IPS-18c (cell line): ENCODE measurements at regions not wholly inside any gene's neighbourhood (a gene's known extent, or its start where the extent isn't known, plus 50 kb on each side); places are given as distances from the start of the nearest gene placed in this dataset.

Experiments used
- H3K4me3 ChIP-seq: 2 replicates; pipeline ENCODE4 v1.7.0; 2013; ENCODE audit warnings: low read depth, mild to moderate bottlenecking, low read length, moderate library complexity; ENCODE audit not compliant: insufficient read depth
- H3K9me3 ChIP-seq: one replicate; pipeline ENCODE4 v1.6.1; 2013; ENCODE audit warnings: mild to moderate bottlenecking, low read length, moderate library complexity; ENCODE audit not compliant: control insufficient read depth, insufficient read depth

DNA sequence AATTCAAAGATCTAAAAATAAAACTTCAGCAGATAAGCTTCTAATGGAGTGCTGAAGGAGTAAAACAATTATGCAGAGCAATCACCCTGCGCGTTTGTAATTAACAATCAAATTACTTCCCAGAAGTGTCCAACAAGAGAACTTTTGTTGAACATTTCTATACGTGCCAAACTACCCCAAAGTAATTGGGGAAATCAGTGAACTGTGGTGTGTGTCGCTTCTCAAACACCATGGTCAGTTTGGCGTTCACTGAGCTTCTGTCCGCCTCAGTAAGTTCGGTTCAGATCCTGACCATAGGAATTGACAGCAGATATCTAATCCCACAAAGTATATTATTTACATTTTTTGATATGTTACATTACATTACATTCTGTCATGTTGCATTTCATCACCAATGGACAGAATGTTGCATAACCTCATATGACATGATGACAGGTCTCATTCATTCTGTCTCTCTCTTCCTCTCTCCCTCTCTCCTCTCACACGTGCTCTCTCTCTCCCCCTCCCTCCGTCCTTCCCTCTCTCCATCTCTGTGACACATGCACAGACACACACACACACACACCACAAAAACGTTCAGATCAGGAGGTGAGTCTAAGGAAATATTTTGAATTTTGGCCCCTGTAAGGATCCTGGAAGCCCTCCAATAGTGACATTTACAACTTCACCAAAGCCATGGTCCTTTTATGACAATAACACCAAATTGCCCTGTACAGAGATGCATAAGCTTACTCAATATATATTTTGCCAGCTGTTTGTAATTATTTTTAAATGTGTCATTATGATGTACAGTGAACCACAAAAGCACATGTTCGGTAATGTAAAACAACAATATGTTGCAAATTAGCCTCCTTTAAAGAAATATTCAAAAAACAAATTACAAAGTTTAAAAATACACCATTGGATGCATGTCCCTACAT, 269.2 kb downstream of the FIGN start:
- Histone ChIP-seq H3K9me3 (no peaks in the 10 kb centered on the region), H3K4me3 (no peak overlapping the region)

DNA sequence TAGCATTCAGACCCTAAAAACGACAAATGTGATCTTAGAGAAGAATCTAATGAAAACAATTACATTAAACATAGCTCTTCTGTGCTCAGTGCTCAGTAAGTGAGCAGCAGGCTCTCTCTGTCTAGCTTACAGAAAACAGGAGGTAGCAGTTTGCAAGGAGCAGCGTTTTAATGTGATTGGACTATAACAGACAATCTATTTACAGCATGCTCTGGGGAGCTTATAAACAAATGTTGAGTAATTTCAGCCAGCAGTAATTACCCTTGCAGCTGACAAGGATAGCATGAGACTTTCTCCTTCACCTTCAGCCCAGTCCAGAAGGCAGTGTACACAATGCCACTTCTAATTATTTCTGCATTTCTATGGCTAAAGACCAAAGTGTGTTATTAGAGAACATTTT, 270.4 kb downstream of the FIGN start:
- Histone ChIP-seq H3K9me3 (no peaks in the 10 kb centered on the region), H3K4me3 (no peak overlapping the region)

DNA sequence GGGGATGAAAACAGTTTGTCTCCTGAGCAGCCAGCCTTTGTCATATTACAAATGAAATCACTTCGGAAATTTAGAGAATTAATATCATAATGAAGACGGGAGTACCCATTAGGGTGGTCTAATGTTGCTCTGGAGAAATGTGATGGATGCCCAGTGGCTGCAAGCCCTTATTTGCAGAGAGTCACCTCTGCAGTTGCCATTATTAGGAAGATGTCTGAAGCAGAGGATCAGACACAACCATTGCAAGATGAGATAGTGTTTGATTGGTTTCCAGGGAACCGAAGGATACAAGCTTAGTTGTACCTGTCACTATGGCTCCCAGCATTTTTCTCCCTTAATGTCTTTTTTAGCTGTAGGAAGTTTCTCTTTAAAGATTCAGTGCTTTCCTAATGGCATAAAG, 272.4 kb downstream of the FIGN start:
- H3K4me3 ChIP-seq, result no peak overlapping the region
- H3K9me3 ChIP-seq, result no peaks in the 10 kb centered on the region

DNA sequence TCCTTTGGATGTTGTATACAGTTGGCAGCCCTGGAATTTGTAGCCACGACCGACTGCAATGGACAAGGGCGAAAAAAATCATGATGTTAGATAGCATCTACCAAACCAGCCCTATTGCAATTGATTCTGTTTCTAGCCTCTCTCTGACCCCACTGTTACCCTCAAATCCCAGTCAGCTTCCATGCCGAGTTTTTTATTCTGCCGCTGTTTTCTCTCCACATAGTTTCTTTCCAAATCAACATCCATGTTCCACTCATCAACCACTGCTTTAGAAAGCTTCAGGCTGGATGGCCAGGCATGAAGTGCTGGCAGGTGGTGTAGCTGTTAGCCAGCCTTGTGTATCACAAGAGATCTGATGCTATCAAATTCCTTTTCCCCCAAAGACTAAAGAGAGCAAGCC, 272.8 kb downstream of the FIGN start:
- no peak overlapping the region for H3K4me3 ChIP-seq
- no peaks in the 10 kb centered on the region for H3K9me3 ChIP-seq

DNA sequence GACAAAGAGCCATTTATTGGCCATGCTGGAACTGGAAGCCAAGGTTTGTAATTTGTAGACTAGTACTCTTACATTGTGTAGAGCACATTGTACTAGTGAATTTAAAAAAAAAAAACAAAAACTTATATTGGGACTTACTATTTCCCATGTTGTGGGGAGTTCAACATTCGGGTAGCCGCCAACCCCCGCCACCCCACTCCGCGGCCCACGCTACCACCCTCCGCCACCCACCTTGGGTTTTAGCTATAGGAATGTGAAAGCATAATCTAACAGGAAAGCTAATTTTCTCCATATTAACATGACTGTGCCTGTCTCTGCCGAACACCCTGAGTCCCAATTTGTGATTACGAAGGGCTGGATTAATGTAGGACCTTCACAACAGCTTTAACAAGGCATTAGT, 275.8 kb downstream of the FIGN start:
- no peak overlapping the region for H3K4me3 ChIP-seq
- H3K9me3 ChIP-seq, result no peaks in the 10 kb centered on the region

DNA sequence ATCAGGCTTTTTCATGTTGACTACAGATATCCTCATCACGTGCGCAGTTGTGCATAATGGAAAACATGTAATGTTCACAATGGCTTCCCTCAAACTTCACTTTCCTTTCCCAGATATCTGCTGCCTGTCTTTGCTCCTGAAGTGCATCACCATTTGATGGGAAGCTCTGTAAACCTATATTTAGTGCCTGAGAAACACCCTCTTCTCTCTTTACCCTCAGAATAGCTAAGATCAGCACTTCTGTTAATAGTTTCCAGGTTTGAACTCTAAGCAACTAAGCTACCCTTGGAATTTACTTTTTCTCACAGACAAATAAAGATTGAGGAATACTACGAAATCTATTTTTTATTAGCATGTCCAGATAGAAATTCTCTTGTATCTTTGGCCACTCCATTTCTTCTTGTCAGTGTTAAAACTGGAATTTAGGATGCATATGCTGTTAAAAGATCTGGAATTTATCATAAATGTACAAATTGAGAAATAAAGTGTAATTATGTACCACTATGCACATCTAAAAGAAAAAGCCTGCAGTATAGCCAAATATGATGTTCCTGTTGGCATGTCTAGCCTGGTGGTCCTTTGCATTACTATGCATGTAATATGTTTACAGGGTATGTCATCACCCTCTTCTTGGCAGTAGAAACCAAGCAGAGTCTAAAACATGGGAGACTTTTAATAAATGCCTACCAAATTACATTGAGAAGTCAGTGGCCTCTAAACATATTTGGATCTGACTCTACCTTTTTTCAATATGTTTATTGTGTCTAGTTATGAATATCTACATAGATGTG, 278.7 kb downstream of the FIGN start:
- H3K9me3 ChIP-seq, result peaks cover 2% of the 10 kb centered on the region
- no peak overlapping the region for H3K4me3 ChIP-seq

DNA sequence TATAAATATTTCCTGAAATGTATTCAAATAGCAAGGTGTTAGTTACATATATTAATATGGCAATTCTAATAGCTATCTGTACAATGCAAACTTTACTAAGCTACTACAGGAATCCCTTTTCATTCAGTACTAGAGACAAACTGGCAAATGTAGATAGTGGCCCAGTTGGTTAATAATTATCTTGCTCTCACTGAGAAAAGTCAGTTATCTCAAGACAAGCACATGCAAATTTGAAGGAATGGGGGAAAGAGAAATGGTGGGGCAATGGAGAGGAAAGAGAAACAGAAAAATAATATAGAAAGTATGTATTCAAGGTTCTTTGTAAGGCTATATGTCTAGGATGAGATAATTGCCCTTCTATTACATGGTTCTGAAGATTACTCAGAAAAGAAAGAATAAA, 280.0 kb downstream of the FIGN start:
- Histone ChIP-seq H3K9me3 (peaks cover 2% of the 10 kb centered on the region), H3K4me3 (no peak overlapping the region)

DNA sequence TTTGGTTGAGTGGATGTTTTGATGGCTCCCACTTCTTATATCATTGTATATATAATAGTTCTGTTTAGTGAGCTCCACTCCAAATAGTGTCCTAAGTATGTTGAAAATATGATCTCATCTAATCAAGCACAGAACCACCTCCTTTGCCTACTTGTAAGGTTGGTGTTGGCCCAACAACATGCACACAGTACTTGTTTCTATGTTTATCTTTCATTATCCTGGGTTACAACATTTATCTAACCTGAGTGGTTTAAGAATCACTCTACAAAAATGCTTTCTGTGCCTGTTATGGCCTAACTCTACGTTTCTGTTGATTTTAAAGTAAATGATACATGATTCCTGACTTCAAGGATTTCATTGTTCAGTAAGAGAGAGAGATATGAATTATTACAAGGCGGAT, 281.9 kb downstream of the FIGN start:
- Histone ChIP-seq H3K4me3 (no peak overlapping the region), H3K9me3 (peaks cover 2% of the 10 kb centered on the region)

DNA sequence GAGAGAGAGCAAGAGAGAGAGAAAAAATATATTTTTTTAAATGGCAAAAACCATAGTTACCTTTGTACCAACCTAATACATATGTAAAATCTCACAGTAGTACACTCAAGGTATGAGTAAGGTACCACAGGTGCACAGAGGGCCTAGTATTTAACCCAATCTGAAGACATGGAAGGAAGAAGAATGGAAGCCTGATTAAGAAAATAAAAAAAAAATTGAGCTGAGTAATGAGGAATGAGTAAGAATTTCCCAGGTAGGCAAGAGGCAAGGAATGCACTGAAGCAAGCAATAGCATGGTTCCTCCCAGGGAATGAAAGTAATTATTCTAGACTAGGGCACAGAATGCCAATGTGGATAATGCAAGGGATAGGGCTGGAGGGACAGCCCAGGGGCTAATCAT, 294.2 kb downstream of the FIGN start:
- no peaks in the 10 kb centered on the region for H3K9me3 ChIP-seq
- H3K4me3 ChIP-seq, result no peak overlapping the region

DNA sequence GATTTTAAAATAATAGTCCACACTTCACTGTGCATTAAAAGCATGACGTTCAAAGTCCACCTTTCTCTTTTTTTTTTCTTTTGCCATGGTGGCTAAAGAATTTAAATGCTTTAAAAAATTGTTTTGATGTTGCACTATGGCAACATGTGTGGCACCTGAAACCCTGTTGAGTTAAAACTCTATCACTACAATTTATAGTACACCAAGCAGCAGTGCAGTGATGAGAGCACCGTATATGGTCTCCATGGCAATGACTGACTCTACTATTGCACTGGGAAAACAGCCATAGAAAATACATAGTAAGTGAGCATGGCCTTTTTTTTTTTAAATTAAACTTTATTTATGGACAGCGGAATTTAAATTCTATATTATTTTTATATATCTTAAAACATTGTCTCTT, 298.8 kb downstream of the FIGN start:
- Histone ChIP-seq H3K9me3 (no peaks in the 10 kb centered on the region), H3K4me3 (no peak overlapping the region)

DNA sequence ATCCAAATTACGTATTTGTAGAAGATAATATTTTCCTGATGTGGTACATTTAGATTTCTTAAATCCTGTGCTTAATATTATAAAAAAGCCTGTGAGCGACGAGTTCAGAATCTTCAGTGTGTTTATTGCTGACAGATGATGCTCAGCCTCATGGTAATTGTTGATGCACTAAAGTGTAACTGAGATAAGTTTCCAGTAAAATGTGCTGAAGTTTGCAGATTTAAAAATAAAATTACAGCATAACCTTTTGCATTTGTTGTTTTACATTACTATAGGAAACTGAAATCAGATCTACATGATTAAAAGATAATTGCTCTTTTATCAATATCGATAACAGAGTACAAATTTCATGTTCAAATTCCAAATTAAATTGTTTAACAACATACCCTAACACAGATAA, 307.6 kb downstream of the FIGN start:
- Histone ChIP-seq H3K9me3 (no peaks in the 10 kb centered on the region), H3K4me3 (no peak overlapping the region)

DNA sequence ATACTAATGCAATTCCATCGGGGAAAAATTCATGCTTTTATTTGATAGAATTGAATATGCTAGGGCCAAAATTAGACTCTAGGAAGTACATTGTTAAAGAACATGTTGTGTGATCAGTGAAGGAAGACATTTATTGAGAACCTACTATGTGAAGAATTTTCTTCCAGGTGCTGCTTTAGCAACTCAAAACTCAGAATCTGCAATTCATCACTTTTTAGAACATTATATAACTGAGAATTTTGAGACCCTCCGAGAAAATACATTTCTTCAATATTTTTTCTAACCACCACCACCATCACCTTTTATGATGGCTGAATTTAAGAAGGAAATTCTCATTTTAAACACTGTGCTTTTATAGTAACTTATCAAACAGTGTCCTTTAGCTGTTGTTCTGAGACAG, 315.2 kb downstream of the FIGN start:
- Histone ChIP-seq H3K9me3 (no peaks in the 10 kb centered on the region), H3K4me3 (no peak overlapping the region)

DNA sequence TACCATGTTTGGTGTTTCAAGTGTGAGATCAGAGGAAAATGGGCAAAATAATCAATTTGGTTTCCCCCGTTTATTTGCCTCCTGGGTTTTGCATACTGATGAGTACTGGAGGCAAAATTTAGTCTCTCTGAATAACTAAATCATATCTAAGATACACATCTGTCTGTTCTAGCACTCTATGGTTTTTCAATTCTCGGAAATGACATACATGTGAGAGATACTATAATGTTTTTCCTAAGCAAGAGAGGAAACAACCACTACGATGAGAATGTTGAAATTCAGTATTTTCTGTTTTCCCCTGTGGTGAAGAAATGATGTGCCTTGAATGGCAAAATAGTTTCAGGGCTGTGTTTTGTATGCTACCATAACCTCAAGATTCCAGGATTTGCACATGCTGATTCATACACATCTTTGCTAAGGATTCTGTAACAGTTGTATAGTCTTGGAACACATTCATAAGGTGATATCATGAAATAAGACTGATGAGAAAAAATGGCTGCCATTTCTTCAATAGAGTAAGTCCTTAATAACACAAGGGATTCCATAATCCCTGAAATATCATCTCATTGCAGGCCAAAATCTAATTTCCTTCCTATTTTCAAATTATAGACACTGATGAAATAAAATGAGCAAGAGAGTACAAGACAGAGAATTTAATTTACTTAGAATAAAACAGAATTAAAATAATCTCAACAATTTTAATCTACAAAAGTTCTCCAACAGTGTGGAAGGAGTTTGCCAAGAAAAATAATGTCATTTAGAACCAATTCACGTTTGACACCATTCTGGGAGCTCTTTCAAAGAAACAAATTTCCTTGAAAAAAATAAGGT, 316.6 kb downstream of the FIGN start:
- no peaks in the 10 kb centered on the region for H3K9me3 ChIP-seq
- no peak overlapping the region for H3K4me3 ChIP-seq

DNA sequence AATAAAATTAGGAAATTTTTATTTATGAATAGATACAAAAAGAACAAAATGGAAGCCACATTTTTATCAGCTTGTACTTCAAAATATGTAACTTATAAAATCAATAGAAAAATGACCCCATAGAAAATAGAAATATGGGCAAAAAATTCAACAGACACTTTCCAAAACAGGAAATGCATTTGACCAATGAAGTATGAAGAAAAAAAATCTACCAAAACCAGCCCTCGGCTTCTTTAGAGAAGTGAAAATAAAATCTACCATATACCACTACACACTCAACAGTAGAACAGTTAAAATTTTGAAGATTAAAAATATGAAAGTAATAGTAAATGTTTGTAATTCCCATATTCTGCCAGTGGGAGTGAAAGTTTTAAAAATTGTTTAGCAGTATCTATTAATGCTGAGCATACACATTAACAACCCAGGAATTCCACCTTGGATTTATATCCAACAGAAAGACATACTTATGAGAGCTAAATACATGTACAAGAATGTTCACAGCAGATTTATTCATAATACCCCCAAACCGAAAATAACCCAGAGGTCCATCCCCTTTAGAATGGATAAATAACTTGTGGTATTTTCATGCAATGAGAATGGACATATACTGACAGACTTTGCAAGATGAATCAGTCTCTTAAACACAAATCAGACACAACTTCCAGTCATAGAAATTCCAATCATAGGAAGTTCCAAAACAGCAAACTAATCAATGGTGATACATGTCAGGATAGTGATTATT, 318.0 kb downstream of the FIGN start:
- Histone ChIP-seq H3K4me3 (no peak overlapping the region), H3K9me3 (no peaks in the 10 kb centered on the region)

DNA sequence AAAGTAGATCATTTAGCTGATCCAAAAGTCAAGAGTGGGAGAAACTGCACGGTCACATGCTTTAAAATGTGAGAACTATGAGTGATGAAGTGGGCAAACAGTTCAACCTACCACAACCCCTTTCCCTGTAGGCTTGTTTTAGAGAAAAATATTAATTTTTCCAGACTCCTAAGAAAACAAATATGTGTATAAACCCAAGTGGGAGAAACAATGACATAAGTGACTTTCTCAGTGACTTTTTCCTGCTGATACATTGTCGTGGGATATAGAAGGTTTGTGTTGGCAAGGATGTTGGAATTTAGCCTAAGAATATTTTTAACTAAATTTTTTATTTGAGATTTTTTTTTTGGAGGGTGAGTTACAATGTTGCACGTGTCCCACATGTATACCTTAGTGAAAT, 321.7 kb downstream of the FIGN start:
- no peak overlapping the region for H3K4me3 ChIP-seq
- H3K9me3 ChIP-seq, result no peaks in the 10 kb centered on the region

DNA sequence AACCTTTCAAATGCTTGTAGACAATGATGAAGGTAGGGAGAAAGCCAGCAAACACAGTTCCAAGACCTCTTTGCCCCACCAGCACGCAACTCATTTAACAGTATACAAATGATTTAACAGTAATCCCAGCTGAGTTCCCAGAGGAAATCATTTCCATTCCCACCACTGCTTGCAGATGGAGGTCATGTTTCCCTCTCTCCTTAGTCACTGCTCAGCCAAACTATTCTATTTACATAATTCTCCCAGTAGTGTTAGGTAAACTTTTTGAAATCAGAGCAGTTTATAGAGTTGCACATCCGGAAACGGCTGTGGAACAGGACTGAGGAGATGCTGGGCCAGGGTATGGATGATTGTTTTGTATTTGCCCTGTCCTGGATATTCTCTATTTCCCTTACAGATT, 328.5 kb downstream of the FIGN start:
- Histone ChIP-seq H3K9me3 (no peaks in the 10 kb centered on the region), H3K4me3 (no peak overlapping the region)

DNA sequence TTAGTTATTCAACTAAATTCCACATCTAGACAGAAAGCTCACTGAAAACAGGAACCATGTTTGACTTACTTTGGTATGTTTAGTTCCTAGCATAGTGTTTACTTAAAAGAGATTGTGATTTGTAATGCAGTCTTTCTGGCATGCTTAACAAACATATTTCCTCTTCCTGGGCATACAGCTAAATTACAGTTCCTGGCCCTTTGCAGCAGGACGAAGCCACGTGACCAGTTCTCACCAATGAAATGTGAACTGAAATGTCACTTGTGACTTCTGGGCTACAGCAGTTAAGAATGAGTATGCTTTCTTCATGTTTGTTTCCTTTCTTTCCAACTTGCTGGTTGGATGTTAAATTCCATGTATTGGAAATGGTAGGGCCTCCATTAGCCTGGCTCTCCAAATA, 330.5 kb downstream of the FIGN start:
- Histone ChIP-seq H3K9me3 (no peaks in the 10 kb centered on the region), H3K4me3 (no peak overlapping the region)
